Colonic mucosa (tissue), 4 donors: ENCODE measurements at regions not wholly inside any gene's neighbourhood (a gene's known extent, or its start where the extent isn't known, plus 50 kb on each side); places are given as distances from the start of the nearest gene placed in this dataset.
"Not testable (repeated sequence)": the region's sequence is repeated elsewhere in the genome, so short reads cannot be mapped to it uniquely, and the experiment has no call there.

Source experiments
- DNase-seq: peaks from one replicate; pipeline ENCODE4 v3.0.0-alpha.2; 2020
- H3K27ac ChIP-seq: fragments of 200-600 bp; one replicate; pipeline ENCODE4 v1.8.0; 2021
- H3K27me3 ChIP-seq: fragments of 200-600 bp; one replicate; pipeline ENCODE4 v1.8.0; 2021
- H3K36me3 ChIP-seq: fragments of 200-600 bp; one replicate; pipeline ENCODE4 v1.8.0; 2021
- H3K4me1 ChIP-seq: fragments of 200-600 bp; one replicate; pipeline ENCODE4 v1.8.0; 2021; ENCODE audit warnings: mild to moderate bottlenecking
- H3K4me3 ChIP-seq: fragments of 200-600 bp; one replicate; pipeline ENCODE4 v1.8.0; 2021
- H3K9ac ChIP-seq, 2 donors: one replicate each; pipeline ENCODE4 v1.7.0; 2013; ENCODE audit warnings: control low read depth in 2 of 2, low read depth in 2 of 2, low read length in 2 of 2
- H3K9me3 ChIP-seq: fragments of 200-600 bp; one replicate; pipeline ENCODE4 v1.8.0; 2021
- CTCF ChIP-seq: fragments of 200-600 bp; IDR thresholded peaks from one replicate; pipeline ENCODE4 v1.8.0; 2022; ENCODE audit warnings: antibody characterized with exemption, mild to moderate bottlenecking
- intact Hi-C: fragments of 100-400 bp; cut with DNase I; formaldehyde crosslinking; loops from one replicate; pipeline ENCODE4 v1.14.1; 2022
- donor health status: healthy.
- donor health status: DM: no; HTN: no; CAD: no.
- donor health status: DM: no; HTN: no; CAD: no.

- H3K4me3 ChIP-seq, result no peak overlapping the region
- no peaks in the 10 kb centered on the region for H3K4me1 ChIP-seq
- H3K9ac ChIP-seq, result no peak overlapping the region
- no peaks in the 10 kb centered on the region for H3K36me3 ChIP-seq
- H3K9me3 ChIP-seq, result no peaks in the 10 kb centered on the region
- TF ChIP-seq CTCF, result no peak
- H3K27ac ChIP-seq, result no peak overlapping the region
- intact Hi-C loops, result no loop called here
- peak; percentile 20 for DNase-seq
- H3K27me3 ChIP-seq, result no peaks in the 10 kb centered on the region
Measured at GRCh38 chr6:140460267-140460666, 1085.8 kb upstream of the CITED2 start.

GRCh38 chr6:140459209-140459608 is 1084.8 kb upstream of the CITED2 start:
- no peaks in the 10 kb centered on the region for H3K27me3 ChIP-seq
- intact Hi-C loops, result no loop called here
- TF ChIP-seq CTCF, result no peak
- DNase-seq, result no peak
- H3K4me1 ChIP-seq, result no peaks in the 10 kb centered on the region
- H3K4me3 ChIP-seq, result no peak overlapping the region
- no peaks in the 10 kb centered on the region for H3K9me3 ChIP-seq
- no peak overlapping the region for H3K27ac ChIP-seq
- no peak overlapping the region for H3K9ac ChIP-seq
- H3K36me3 ChIP-seq, result no peaks in the 10 kb centered on the region

GRCh38 chr6:140446241-140446640 is 1071.8 kb upstream of the CITED2 start:
- H3K9me3 ChIP-seq, result no peaks in the 10 kb centered on the region
- H3K9ac ChIP-seq, result no peak overlapping the region
- no peak for TF ChIP-seq CTCF
- intact Hi-C loops, result loop anchor here (10.0 kb wide), 2 partner anchors 561 to 1071 kb away; partner anchors contain the start of gene CITED2
- H3K4me3 ChIP-seq, result no peak overlapping the region
- H3K4me1 ChIP-seq, result no peaks in the 10 kb centered on the region
- H3K36me3 ChIP-seq, result no peaks in the 10 kb centered on the region
- no peak overlapping the region for H3K27ac ChIP-seq
- no peaks in the 10 kb centered on the region for H3K27me3 ChIP-seq
- no peak for DNase-seq

GRCh38 chr6:140445474-140446004 is 1071.1 kb upstream of the CITED2 start:
- H3K4me3 ChIP-seq, result no peak overlapping the region
- H3K9me3 ChIP-seq, result no peaks in the 10 kb centered on the region
- no peak for DNase-seq
- no peaks in the 10 kb centered on the region for H3K4me1 ChIP-seq
- H3K9ac ChIP-seq, result no peak overlapping the region
- no peak overlapping the region for H3K27ac ChIP-seq
- H3K36me3 ChIP-seq, result no peaks in the 10 kb centered on the region
- no peak for TF ChIP-seq CTCF
- no peaks in the 10 kb centered on the region for H3K27me3 ChIP-seq
- intact Hi-C loops, result loop anchor here (10.0 kb wide), 2 partner anchors 561 to 1071 kb away; partner anchors contain the start of gene CITED2

- H3K27ac ChIP-seq, H3K27me3 ChIP-seq, DNase-seq, H3K4me3 ChIP-seq, H3K9ac ChIP-seq, H3K36me3 ChIP-seq, H3K9me3 ChIP-seq, H3K4me1 ChIP-seq: not testable (repeated sequence)
- intact Hi-C loops, result loop anchor here (10.0 kb wide), 2 partner anchors 558 to 1068 kb away; partner anchors contain the start of gene CITED2
Measured at GRCh38 chr6:140443112-140443511, 1068.7 kb upstream of the CITED2 start.

GRCh38 chr6:140441256-140441655 is 1066.8 kb upstream of the CITED2 start:
- DNase-seq, result peak; percentile 36
- TF ChIP-seq CTCF, result peak; percentile 25
- no peaks in the 10 kb centered on the region for H3K27me3 ChIP-seq
- H3K4me3 ChIP-seq, result no peak overlapping the region
- H3K4me1 ChIP-seq, result no peaks in the 10 kb centered on the region
- no peak overlapping the region for H3K9ac ChIP-seq
- H3K27ac ChIP-seq, result no peak overlapping the region
- intact Hi-C loops, result loop anchor here (10.0 kb wide), 2 partner anchors 556 to 1066 kb away; partner anchors contain the start of gene CITED2
- no peaks in the 10 kb centered on the region for H3K9me3 ChIP-seq
- no peaks in the 10 kb centered on the region for H3K36me3 ChIP-seq
